ENCODE measurements at regions not wholly inside any gene's neighbourhood (a gene's known extent, or its start where the extent isn't known, plus 50 kb on each side); places are given as distances from the start of the nearest gene placed in this dataset.
"Not testable (repeated sequence)": the region's sequence is repeated elsewhere in the genome, so short reads cannot be mapped to it uniquely, and the experiment has no call there.

GRCh38 chr15:88994286-88994685, 81.1 kb upstream of the MFGE8 start:
- TF ChIP-seq CTCF (IDR thresholded peaks at IDR 0.05; ENCODE audit: borderline replicate concordance, insufficient read depth, low read depth, low read length), result no peak
- H3K4me3 ChIP-seq (ENCODE audit: low read depth, low read length), result no peak overlapping the region

- no peak for TF ChIP-seq CTCF (IDR thresholded peaks at IDR 0.05; ENCODE audit: borderline replicate concordance, insufficient read depth, low read depth, low read length)
- no peak overlapping the region for H3K4me3 ChIP-seq (ENCODE audit: low read depth, low read length)
Measured at GRCh38 chr15:88995449-88995848, 82.3 kb upstream of the MFGE8 start.

GRCh38 chr15:88997531-88997930, 84.4 kb upstream of the MFGE8 start:
- no peak overlapping the region for H3K4me3 ChIP-seq (ENCODE audit: low read depth, low read length)
- TF ChIP-seq CTCF (IDR thresholded peaks at IDR 0.05; ENCODE audit: borderline replicate concordance, insufficient read depth, low read depth, low read length), result no peak

- H3K4me3 ChIP-seq (ENCODE audit: low read depth, low read length), result no peak overlapping the region
- no peak for TF ChIP-seq CTCF (IDR thresholded peaks at IDR 0.05; ENCODE audit: borderline replicate concordance, insufficient read depth, low read depth, low read length)
Measured at GRCh38 chr15:88998980-88999713, 86.0 kb upstream of the MFGE8 start.

GRCh38 chr15:89001708-89002275, 86.5 kb upstream of the ABHD2 start:
- H3K4me3 ChIP-seq (ENCODE audit: low read depth, low read length), result not testable (repeated sequence)

GRCh38 chr15:89002281-89002761, 85.9 kb upstream of the ABHD2 start:
- no peak overlapping the region for H3K4me3 ChIP-seq (ENCODE audit: low read depth, low read length)
- TF ChIP-seq CTCF (IDR thresholded peaks at IDR 0.05; ENCODE audit: borderline replicate concordance, insufficient read depth, low read depth, low read length), result no peak

- no peak for TF ChIP-seq CTCF (IDR thresholded peaks at IDR 0.05; ENCODE audit: borderline replicate concordance, insufficient read depth, low read depth, low read length)
- H3K4me3 ChIP-seq (ENCODE audit: low read depth, low read length), result no peak overlapping the region
Measured at GRCh38 chr15:89002830-89003229, 85.4 kb upstream of the ABHD2 start.

Measured in GM12875 (cell line).